Middle frontal gyrus (tissue), 1 donor: ENCODE measurements at regions not wholly inside any gene's neighbourhood (a gene's known extent, or its start where the extent isn't known, plus 50 kb on each side); places are given as distances from the start of the nearest gene placed in this dataset.

Experiments used
- DNase-seq: peaks from one replicate; pipeline ENCODE4 v3.0.0-alpha.2; 2015; ENCODE audit warnings: low spot score; ENCODE audit errors: extremely low spot score

DNA sequence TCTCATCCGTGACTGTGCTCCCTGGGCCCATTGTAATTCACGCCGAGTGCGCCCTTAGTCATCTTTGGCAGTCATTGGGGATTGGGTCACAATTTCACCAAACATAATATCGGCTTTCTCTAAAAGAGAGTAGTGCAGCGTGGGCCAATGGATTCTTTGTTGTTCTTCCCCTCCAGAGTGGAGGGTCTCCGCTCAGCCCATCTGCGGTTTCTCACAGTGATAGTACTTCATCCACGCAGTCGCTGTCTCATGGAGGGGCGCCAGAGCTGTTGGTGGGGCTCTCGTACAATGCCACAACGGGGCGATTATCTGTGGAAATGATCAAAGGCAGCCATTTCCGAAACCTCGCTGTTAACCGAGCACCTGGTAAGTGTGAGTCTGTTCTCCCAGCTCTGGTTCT, 321.8 kb downstream of the SNAPC1 start:
- DNase-seq = no peak

DNA sequence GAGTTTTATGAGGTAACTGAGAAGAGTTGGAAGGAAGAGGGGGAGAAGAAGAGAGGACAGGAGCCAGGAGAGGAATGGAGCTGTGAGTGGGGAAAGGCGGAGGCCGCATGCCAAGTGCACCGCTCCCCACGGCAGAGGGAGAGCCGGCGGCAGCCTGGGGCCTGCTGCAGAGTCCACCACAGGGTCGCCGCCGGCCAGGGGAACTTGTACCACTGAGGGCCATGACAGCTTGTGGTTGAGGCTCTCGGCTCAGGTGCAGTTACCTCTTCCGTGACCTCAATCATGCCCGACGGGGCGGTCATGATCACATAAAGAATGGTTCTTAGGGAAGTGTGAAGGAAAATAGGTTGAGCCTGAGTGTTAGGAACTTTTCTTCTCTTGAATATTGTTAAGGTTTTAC, 325.0 kb downstream of the SNAPC1 start:
- no peak for DNase-seq

DNA sequence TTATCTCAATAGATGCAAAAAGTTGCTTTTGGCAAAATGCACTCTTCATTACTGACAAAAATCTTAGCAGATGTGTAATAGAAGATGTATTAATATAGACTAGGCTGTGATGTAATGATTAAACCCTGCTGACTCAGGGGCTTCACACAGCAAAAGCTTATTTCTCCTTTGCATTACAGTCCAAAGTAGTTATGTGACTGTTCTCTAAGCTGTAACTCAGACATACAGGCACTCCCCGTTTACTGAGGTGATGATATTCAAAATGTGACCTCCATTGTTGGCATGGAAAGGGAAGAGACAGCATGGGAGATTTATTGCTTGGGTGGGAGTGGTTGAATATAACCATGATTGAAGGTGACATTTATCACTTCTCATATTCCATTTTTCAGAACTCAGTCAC, 331.5 kb downstream of the SNAPC1 start:
- DNase-seq = no peak

DNA sequence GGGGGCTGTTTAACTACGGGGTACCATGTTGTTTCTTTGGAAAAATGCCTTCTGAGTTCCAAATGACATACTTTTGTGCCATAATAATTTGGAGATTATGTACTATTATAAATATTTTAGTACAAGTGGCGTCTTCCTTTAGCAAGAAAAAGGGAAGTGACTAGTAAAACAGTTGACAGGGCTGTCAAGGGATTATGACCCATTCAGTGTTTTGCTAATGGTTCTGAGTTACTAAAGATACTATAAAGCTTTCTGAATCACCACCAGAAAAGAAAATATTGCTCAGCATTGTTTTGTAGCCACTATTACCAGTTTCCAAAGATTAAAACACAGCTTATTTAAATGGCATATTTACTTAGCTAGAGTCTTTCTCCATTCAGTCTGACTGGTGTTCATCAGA, 334.9 kb downstream of the SNAPC1 start:
- DNase-seq = no peak

DNA sequence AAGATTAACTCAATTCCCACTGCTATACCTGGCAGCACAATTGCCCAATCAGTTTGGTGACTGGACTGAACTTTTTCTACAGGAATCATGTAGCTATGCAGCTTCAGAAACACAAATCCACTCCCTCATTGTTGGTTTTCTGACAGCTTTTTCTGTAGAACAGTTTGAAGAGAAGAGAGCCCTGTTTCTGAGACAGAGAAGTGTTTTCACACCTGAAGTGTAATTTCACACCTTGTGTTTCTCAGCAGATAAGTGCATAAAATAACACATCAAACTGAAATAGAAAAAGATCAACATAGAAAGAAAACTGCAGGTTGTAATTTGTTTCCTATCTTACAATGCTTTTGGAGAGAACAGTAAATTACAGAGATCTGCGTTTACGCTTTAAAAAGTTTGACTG, 335.6 kb downstream of the SNAPC1 start:
- no peak for DNase-seq

DNA sequence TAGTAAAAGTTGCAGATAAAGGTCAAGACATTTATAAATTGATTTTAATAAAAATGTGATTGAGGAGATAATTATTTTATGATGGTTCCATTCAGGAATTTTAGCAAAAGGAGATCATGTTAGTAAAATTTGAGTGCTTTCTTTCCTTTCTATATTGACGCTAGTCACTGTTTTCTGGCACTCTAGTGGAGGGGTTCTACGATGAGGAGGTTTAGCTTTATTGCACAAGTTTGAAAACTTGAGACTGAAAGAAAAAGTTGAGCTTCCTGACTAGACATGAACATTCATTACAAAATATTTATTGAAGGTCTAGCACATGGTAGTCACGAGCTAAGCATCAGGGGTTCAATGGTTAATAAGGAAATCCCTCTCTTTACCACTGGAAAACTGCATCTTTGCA, 336.1 kb downstream of the SNAPC1 start:
- no peak for DNase-seq

DNA sequence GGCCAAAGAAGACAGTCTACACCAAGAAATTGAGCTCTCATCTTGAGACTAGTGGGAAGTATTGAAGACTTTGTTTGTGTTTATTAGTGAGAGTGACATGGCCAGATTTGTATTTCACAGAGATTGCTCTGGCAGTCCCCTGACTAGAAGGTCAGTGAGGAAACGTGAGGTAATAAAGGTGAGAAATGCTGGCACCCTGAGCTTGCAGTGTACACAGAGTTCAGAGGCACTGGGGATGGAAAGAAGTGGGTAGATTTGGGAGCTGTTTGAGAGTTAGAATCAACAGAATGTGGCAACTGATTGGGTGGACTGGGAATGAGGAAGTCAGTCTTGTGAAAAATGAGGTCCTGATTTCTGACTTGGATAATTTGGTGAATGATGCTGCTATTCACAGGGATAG, 336.9 kb downstream of the SNAPC1 start:
- DNase-seq = no peak

DNA sequence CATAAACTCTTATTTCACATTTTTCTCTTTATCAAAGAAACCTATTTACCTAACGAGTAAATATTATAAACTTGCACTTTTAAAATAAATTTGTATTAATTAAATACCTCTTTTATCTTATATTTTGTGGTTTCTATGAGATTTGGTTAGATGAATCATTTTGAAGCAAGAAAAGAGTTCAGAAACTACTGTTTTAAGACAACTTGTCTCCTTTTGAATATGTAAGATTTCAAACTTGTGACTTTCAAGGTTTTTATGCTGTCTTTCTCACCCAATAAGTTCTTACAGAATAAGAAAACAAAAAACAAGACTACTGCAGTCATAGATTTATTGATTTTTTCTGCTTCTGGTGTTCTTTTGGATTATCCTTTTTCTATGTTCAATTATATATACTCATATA, 339.0 kb downstream of the SNAPC1 start:
- DNase-seq = no peak

DNA sequence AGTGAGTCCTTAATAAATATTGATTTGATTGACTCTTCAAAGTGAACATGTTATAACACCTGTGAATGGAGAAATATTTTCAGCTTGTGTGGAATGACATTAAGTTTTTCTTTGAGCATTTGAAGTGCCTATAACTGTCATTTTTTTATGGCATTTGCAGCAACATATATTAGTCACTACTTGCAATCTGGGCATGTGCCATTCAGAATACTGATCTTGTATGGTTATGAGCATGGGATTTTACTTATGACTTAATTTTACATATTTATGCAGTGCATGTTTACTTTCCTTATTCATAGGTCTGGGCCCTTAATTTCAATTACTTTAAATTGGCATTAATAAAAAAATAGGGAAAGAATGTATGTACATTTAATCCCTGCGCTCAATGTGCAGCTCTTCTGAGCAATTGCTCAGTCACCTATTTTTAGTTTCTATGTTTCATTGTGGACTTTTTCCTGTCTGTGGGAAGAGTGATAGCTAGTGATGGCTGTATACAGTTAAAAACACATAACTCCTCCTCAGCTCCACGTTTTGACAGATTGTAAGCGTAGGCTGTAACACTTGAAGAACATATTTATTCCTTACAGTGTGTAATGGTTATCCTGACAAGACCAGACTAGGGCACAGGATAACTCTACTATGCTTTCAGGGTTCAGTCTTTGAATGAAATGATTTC, 339.6 kb downstream of the SNAPC1 start:
- no peak for DNase-seq

DNA sequence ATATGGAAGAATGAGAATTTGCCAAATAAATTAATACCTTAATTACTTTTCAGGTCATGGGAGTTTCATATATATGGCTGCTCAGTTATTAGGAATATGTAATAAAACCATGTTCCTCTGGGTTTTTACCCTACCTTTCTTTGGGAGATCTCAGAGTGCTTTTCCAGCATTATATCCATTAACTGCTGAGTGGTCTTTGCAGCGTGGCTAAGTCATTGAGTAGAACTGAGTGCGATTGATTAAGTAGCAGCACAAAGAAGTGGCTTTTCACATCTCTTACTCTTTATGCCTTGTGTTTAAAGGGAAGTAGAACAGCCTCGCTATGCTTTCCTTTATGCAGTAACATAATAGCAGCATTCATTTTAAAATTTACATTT, 340.1 kb downstream of the SNAPC1 start:
- no peak for DNase-seq

DNA sequence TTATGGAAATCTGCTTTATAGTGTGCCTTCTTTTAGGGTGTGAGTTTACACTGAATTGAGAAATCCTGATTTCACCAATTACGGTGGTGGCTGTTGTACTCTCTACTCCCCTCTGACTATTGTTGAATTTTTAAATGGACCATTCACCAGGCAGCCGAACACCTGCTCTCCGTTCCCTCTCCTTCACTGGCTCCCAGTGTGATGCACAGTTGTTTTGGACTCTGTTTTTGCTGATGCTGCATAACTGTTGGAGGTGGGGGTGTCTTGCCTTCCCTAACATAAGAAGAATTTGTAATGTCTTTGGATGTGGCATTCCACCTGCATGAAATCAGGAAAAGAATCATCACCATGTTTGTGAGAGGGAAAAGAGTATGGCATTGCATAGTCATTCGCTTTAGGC, 341.2 kb downstream of the SNAPC1 start:
- DNase-seq = no peak

DNA sequence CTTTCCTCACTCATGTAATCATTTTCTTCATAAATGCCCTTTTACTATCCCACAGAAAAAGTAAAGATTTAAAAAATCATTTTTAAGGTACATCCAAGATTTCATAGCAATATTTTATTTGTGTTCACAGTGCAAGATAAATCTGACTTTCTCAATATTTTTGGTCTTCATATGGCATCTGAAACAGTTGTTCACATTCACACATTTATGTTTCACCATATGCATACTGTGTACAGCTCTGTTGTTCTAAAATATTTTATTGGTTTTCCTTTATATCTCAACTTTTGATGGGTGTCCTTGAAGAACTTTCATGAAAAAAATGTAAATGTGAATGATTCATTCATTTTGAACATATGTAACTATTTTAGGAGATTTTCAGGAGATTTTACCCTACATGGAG, 348.7 kb downstream of the SNAPC1 start:
- no peak for DNase-seq

DNA sequence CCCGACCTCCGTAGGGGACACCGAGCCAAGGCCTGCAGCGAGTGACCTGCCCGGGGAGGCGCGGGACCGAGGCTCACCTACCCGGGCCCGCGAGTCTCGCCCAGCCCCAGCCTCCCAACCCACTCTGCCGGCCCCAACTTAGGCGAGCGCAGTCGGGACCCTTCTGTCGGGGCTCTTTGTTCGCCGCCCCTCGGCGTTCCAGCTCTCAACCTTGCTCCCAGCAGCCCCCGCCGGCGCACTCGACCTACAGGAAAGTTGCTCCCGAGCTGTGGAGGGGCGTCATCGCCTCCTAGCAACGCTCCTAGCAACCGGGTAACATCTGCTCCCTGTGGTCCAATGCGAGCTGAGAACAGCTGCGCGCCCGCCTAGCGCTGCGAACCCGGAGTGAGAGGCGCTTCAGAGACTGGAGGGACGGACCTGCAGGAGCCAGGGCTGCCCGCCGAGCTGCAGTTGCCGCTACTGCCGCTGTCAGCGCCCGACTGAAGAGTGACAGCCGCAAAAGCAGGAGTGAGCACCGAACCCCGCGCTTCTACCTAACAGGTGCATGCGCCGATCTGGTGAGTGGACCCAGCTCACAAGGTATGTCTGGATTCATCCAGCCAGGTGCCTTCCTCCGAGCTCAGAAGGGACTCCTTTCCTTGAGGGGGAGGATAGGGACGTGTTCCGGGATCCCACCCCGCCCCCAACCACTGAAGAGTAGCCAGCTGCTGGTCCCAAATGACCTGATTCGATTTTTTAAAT, 355.0 kb downstream of the SNAPC1 start:
- DNase-seq = peak; percentile 73

DNA sequence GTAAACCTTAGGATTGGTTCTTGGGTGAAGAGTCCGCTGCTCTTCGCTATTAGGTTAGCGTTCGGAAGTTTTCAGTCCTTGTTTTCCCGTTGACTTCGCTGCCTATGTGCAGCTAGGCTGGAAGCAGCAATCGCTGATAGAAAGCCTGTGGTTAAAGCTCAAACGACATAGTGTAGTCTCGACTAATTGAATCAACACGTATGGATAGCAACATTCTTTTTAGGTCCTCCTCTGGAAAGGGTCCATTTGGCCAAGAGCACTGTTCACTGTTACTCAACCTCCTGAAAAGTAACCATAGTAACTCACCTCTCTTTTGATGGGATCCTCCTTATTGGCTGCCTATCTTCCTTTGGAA, 355.5 kb downstream of the SNAPC1 start:
- DNase-seq = no peak

DNA sequence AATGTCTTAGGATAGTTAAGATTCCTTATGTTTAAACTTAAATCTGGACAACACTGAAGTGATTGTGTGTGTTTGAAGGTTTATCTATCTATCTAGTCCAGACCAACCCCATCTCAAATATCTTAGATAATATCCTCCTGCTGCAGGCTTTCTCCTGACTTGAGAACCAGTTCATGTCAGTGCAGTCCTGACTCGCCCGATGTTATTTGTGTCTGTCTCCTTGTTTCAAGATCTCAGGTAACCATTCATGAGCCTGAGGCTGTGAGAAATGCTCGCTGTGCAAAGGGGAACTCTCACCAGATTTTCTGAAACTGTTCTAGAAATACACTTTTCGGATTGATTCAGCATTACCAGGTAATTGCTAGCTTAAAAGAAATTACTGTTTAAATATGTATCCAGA, 356.2 kb downstream of the SNAPC1 start:
- DNase-seq = no peak

DNA sequence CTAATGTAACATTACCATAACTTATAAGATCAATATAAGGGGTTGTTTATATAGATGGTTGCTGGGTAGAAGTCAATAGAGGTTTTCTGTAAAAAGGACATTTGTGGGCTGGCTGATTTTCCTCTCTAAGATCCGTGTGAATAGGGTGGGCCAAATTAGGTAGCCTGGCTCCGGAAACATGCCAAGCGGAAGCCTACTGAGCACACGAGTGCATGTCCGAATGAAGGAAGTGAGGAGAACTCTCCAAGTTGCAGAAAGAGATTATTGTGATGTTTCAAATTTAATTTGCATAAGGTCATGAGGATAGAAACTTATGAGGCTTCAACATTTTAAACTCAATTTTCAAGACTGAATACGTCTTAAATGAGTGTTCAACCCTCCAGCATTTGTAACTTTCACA, 356.7 kb downstream of the SNAPC1 start:
- no peak for DNase-seq

DNA sequence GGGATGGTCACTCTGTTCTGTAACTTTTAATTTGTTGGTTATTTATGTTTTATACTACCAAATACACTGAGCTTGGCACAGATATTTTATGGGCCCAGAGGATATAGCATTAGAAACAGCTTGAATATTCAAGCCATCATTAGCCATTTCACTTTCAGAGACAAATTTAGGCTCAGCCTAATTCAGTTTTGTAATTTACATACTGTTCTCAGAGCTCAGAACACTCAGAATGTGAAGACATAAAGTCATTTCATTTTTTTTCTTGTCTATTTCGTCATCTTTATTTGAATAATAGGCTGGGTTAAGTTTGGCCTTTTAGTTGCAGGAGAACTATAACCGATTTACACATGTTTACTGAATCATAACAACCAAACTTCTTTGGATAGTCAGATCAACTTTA, 361.7 kb downstream of the SNAPC1 start:
- no peak for DNase-seq

DNA sequence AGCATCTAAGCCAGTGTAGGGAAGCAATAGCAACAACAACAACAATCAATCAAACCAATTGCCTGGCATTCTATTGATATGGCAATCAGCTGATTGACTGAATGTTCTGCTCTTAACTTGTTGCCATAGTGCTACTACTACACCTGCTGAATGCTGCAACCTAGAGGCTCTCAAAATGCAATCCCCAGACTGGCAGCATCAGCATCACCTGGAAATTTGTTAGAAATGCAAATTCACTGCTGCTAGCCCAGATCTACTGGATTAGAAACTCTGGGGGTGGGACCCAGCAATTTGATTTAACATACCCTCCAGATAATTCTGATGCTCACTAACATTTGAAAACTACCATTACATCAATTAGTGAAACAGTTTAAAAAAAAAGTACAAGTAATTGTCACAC, 363.6 kb downstream of the SNAPC1 start:
- DNase-seq = no peak

DNA sequence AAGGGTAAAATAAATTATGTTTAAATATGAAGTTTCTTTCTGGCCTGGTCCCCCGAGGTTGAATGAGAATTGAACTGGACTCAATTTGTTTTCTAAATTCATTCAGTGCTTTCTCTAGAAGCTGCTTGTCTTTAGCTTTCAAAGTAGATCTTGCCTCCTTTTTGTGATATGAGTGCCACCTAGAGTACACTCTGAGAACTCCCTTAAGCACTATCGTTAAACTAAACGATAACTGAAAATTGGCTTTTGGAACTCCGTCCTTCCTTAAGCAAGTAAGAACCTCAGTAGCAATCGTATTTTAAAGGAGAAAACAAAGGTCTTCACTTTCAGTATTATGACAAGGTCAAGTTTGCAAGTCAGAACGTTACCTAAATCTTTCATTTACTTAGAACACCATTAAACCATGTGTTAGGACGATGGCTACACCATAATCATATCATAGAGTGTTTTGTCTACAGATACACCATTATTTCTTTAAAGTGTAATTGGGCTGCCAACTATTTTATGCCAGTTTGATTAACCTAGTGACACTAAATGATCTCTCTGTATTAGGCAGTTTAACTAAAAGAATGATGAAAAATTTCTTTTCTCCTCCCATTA, 364.8 kb downstream of the SNAPC1 start:
- no peak for DNase-seq

DNA sequence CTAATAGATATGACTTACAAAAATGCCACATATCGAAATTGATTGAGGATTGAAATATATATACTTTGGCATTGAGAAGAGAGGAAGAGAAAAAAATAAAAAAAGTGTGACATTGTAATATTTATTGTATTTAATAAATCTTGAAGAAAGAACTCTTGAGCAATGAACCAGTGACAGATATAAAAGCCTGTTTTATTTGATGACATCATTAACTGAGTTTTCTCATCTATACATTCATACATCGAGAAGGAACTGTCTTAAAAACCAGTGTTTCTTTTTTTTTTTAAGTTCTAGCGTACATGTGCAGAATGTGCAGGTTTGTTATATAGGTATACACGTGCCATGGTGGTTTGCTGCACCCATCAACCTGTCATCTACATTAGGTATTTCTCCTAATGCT, 368.2 kb downstream of the SNAPC1 start:
- no peak for DNase-seq

DNA sequence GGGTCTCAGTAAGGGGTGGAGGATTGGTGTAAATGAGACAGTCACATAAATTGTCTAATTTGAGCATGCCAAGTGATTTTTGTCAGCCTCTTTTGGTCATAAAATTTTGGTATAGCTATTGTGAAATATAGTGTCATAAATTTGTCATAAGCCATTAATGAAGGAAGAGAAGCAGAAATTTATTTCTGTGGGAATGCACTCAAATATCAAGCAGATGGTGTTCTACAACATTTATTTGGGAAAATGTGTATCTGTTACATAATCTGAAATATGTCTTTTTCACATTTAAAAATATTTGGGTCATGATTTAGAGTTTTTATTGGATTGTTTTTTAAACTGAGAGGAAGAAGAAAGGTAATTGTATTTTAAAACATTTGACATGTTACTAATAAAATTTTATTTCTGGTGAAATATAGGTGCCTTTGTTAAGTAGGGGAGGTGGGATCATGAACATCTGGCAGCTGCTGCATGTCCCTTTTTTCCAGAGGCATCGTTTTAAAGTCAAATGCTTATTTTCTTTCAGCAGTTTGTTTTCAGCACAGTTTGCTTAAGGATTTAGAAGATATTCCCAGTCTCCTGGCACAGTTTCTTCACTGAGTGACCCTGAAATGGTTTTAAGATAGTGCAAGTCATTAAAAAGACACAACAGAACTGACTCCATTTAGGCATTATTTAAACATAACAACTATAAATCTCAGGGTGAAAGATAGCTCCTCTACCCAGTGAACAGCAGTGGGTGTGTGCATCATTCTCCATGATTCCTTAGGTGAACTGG, 371.7 kb downstream of the SNAPC1 start:
- DNase-seq = no peak

DNA sequence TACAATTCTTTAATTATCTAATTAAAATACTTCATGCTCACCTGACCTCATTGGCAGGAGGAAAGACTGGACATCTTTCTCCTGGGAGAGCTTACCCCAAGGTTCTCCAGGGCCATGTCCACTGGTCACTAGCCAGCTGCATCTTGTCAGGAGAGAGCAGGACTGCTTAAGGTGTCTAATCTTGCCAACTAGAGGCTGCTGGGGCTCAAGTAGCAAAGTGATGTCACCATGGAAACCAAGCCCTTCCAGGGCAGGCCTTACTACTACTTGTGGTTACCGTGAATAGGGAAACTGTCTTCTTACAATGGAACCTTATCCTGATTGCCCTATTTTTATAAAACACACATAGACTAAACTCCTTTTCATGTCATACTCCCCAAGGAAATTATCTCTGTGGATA, 376.4 kb downstream of the SNAPC1 start:
- no peak for DNase-seq
